HEK293 (cell line): ENCODE measurements at regions not wholly inside any gene's neighbourhood (a gene's known extent, or its start where the extent isn't known, plus 50 kb on each side); places are given as distances from the start of the nearest gene placed in this dataset.
A peak's percentile ranks its signal among the peaks of the same experiment; 100 is the strongest.
"Not testable (repeated sequence)": the region's sequence is repeated elsewhere in the genome, so short reads cannot be mapped to it uniquely, and the experiment has no call there.

Experiments
- CTCF ChIA-PET: fragments of 350-600 bp; formaldehyde crosslinking; extraction: SDS; loops from one replicate; lab custom pipeline; 2021; ENCODE audit warnings: antibody characterized with exemption; lab: Yijun Ruan, JAX
- POLR2A ChIA-PET: fragments of 300-600 bp; formaldehyde crosslinking; extraction: SDS; loops from one replicate; lab custom pipeline; 2020; ENCODE audit warnings: antibody characterized with exemption, inconsistent platforms; lab: Yijun Ruan, JAX
- H3K27ac ChIP-seq: fragments of 200-500 bp; sonication (Bioruptor generic); 2 replicates; pipeline ENCODE4 v1.5.1; 2014; ENCODE audit warnings: low read depth, low read length, control low read depth, inconsistent platforms; ENCODE audit errors: extremely low read depth
- H3K36me3 ChIP-seq, 2 experiments: fragments of 200-500 bp in 1 of 2; sonication (Bioruptor generic) in 1 of 2; 1 replicate in 1 of 2; 2 replicates in 1 of 2; pipeline ENCODE4 v1.5.1; 2014 to 2017; ENCODE audit warnings: inconsistent platforms in 2 of 2, low read length in 2 of 2; ENCODE audit not compliant: control insufficient read depth in 2 of 2, insufficient read depth in 1 of 2
- H3K4me1 ChIP-seq: fragments of 200-500 bp; sonication (Bioruptor generic); 2 replicates; pipeline ENCODE4 v1.5.1; 2014; ENCODE audit warnings: mild to moderate bottlenecking, low read length, inconsistent platforms; ENCODE audit not compliant: control insufficient read depth, insufficient read depth
- H3K4me3 ChIP-seq: 2 replicates; pipeline ENCODE4 v1.5.1; 2011; ENCODE audit warnings: low read depth, mild to moderate bottlenecking, control low read depth, low read length, moderate library complexity
- H3K9me3 ChIP-seq: fragments of 200-500 bp; sonication (Bioruptor generic); 2 replicates; pipeline ENCODE4 v1.5.1; 2014; ENCODE audit warnings: low read depth, low read length, inconsistent platforms; ENCODE audit not compliant: control insufficient read depth, insufficient read depth
- EGR2 ChIP-seq: fragments of 450-650 bp; formaldehyde crosslinking; IDR thresholded peaks from 2 replicates; pipeline ENCODE4 v1.5.1; 2016; ENCODE audit warnings: low read depth, missing biosample characterization, missing genetic modification characterization
- FEZF1 ChIP-seq: fragments of 450-650 bp; formaldehyde crosslinking; IDR thresholded peaks from 2 replicates; pipeline ENCODE4 v1.5.1; 2016; ENCODE audit warnings: missing biosample characterization, missing genetic modification characterization
- KLF7 ChIP-seq: fragments of 450-650 bp; formaldehyde crosslinking; IDR thresholded peaks from 2 replicates; pipeline ENCODE4 v1.5.1; 2016; ENCODE audit warnings: missing biosample characterization, missing genetic modification characterization, borderline replicate concordance
- PATZ1 ChIP-seq: fragments of 450-650 bp; formaldehyde crosslinking; IDR thresholded peaks from 2 replicates; pipeline ENCODE4 v1.5.1; 2016; ENCODE audit warnings: missing biosample characterization, missing genetic modification characterization
- ZFHX2 ChIP-seq: fragments of 450-650 bp; formaldehyde crosslinking; conservative IDR thresholded peaks from 2 replicates; pipeline ENCODE4 v1.5.1; 2016; ENCODE audit warnings: missing biosample characterization, missing genetic modification characterization
- ZNF146 ChIP-seq: fragments of 450-650 bp; formaldehyde crosslinking; IDR thresholded peaks from 2 replicates; pipeline ENCODE4 v1.5.1; 2016; ENCODE audit warnings: missing biosample characterization, missing genetic modification characterization
- ZNF514 ChIP-seq: fragments of 450-650 bp; formaldehyde crosslinking; IDR thresholded peaks from 2 replicates; pipeline ENCODE4 v1.5.1; 2016; ENCODE audit warnings: missing biosample characterization, missing genetic modification characterization
- ZNF530 ChIP-seq: fragments of 450-650 bp; formaldehyde crosslinking; IDR thresholded peaks from 2 replicates; pipeline ENCODE4 v1.5.1; 2016; ENCODE audit warnings: low read depth, missing biosample characterization, missing genetic modification characterization
- ZNF549 ChIP-seq: fragments of 450-650 bp; IDR thresholded peaks from 2 replicates; pipeline ENCODE4 v1.5.1; 2018; ENCODE audit warnings: missing biosample characterization, missing genetic modification characterization, mild to moderate bottlenecking, inconsistent platforms, moderate library complexity
- ZNF645 ChIP-seq: fragments of 450-650 bp; formaldehyde crosslinking; IDR thresholded peaks from 2 replicates; pipeline ENCODE4; 2016; ENCODE audit warnings: missing biosample characterization, missing genetic modification characterization
- ZNF791 ChIP-seq: fragments of 450-650 bp; formaldehyde crosslinking; IDR thresholded peaks from 2 replicates; pipeline ENCODE4 v1.5.1; 2016; ENCODE audit warnings: missing biosample characterization, missing genetic modification characterization
- TF ChIP-seq, protein P1 (sequence below): fragments of 450-650 bp; formaldehyde crosslinking; IDR thresholded peaks from 2 replicates; pipeline ENCODE4 v1.5.1; 2016; ENCODE audit warnings: missing biosample characterization, missing genetic modification characterization

DNA sequence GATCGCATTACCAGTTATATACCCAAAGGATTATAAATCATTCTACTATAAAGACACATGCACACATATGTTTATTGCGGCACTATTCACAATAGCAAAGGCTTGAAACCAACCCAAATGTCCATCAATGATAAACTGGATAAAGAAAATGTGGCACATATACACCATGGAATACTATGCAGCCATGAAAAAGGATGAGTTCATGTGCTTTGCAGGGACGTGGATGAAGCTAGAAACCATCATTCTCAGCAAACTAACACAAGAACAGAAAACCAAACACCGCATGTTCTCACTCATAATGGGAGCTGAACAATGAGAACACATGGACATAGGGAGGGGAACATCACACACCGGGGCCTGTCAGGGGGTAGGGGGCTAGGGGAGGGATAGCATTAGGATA lies 495.8 kb downstream of the AACS start:
- peak; percentile 86 for TF ChIP-seq ZNF146 (tag by site-specific recombination)
- CTCF ChIA-PET, result not testable (repeated sequence)

GRCh38 chr12:125564753-125565152 lies 499.5 kb downstream of the AACS start:
- no peaks in the 10 kb centered on the region for H3K4me1 ChIP-seq
- H3K27ac ChIP-seq, result no peak overlapping the region
- POLR2A ChIA-PET, result no interaction called here
- no peak for TF ChIP-seq PATZ1 (tag by site-specific recombination)
- TF ChIP-seq ZFHX2 (tag by site-specific recombination), result peak; percentile 31
- peak; percentile 53; the same call in 1 of the 2 replicates for TF ChIP-seq EGR2 (tag by site-specific recombination)
- TF ChIP-seq ZNF514 (tag by site-specific recombination), result no peak
- H3K36me3 ChIP-seq, result no peaks in the 10 kb centered on the region
- CTCF ChIA-PET, result no interaction called here
- H3K9me3 ChIP-seq, result no peaks in the 10 kb centered on the region
- no peak overlapping the region for H3K4me3 ChIP-seq

More for the DNA sequence above, 495.8 kb downstream of the AACS start:
- POLR2A ChIA-PET, H3K4me1 ChIP-seq, H3K27ac ChIP-seq, H3K9me3 ChIP-seq, H3K4me3 ChIP-seq, H3K36me3 ChIP-seq: not testable (repeated sequence)

DNA sequence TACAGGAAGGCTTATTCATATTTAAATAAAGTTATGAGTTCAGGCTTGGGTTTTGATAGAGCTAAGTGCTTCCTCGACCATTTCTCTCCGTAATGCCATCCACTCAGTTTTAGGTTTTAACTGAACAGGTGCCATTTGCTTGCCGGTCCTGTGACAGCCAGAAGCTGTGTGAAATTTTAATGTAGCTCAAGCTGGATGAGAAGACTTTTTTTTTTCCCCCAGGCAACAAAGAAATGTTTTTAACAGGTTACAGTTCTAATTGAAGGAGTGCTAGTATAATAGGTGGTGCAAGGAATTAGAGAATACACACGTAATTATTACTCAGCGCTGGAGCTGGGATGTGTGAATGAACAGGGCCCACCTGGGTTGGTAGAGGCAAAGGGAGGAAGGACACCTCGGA lies 502.3 kb downstream of the AACS start:
- ChIA-PET POLR2A (no interaction called here), CTCF (no interaction called here)
- no peak for TF ChIP-seq ZNF645 (tag by site-specific recombination)
- TF ChIP-seq ZNF530 (tag by site-specific recombination), result no peak
- Histone ChIP-seq H3K4me1 (no peaks in the 10 kb centered on the region), H3K9me3 (no peaks in the 10 kb centered on the region), H3K36me3 (no peaks in the 10 kb centered on the region), H3K4me3 (no peak overlapping the region), H3K27ac (no peak overlapping the region)

- TF ChIP-seq FEZF1 (tag by site-specific recombination) (no peak), ZNF791 (no peak), KLF7 (tag by site-specific recombination) (no peak), ZNF549 (tag by site-specific recombination) (no peak)
- TF ChIP-seq, protein P1, sequence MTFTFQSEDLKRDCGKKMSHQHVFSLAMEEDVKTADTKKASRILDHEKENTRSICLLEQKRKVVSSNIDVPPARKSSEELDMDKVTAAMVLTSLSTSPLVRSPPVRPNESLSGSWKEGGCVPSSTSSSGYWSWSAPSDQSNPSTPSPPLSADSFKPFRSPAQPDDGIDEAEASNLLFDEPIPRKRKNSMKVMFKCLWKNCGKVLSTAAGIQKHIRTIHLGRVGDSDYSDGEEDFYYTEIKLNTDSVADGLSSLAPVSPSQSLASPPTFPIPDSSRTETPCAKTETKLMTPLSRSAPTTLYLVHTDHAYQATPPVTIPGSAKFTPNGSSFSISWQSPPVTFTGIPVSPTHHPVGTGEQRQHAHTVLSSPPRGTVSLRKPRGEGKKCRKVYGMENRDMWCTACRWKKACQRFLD (tag by site-specific recombination), result no peak
- Histone ChIP-seq H3K9me3 (no peaks in the 10 kb centered on the region), H3K4me1 (no peaks in the 10 kb centered on the region), H3K27ac (no peak overlapping the region), H3K4me3 (no peak overlapping the region), H3K36me3 (no peaks in the 10 kb centered on the region)
- POLR2A ChIA-PET, result no interaction called here
- CTCF ChIA-PET, result no interaction called here
Measured at GRCh38 chr12:125568306-125568705, 503.1 kb downstream of the AACS start.
